ENCODE measurements at regions not wholly inside any gene's neighbourhood (a gene's known extent, or its start where the extent isn't known, plus 50 kb on each side); places are given as distances from the start of the nearest gene placed in this dataset.

DNA sequence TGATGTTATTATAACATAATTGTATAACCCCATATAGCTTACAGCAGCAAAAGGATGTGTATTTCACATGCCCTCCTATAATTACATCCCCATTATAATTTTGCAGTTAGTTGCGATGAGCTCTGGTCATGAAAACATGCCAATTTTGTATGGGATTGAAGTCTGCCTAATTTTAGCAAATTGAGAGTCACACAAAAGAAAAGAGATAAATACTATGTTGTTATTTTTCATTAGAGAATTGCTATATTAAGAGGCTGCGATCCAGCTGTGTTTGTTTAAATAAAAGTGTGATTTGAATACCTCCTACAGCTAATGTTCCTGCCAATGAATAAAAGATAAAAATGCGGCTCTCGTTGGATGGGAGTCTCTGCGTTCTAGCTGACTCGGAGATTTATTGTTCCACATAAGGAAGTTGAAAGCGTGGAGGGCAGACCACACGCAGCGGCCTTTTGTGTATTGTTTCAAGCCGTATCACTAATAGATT is 461.0 kb upstream of the NFIA start:
- H4K8ac ChIP-seq (replicated peaks; ENCODE audit: insufficient read length, low read depth, low read length), result no peak overlapping the region
- no peaks in the 10 kb centered on the region for H4K20me1 ChIP-seq (ENCODE audit: control insufficient read depth, insufficient read depth, insufficient read length)
- no peak overlapping the region for H2BK20ac ChIP-seq (ENCODE audit: low read depth, low read length, poor library complexity, severe bottlenecking)
- DNase-seq, result no peak
- Mint-ChIP-seq H3K9me3 (no peaks in the 10 kb centered on the region), H3K4me1 (peaks cover 5 to 9% of the 10 kb centered on the region in 2 experiments), H3K27me3 (ENCODE audit: low read depth) (no peaks in the 10 kb centered on the region), H3K27ac (no peak overlapping the region), H3K4me3 (no peak overlapping the region), H3K36me3 (ENCODE audit: insufficient read depth in 1 of 3, low read depth in 3 of 3) (no peaks in the 10 kb centered on the region)
- WGBS (ENCODE audit: extremely low coverage, insufficient read length, low lambda C conversion rate), result no CpG with 5 or more reads among the region's 10 CpGs
- no peaks in the 10 kb centered on the region for H3K79me2 ChIP-seq (ENCODE audit: insufficient read depth, low read length)
- no peaks in the 10 kb centered on the region for H3K27me3 ChIP-seq (ENCODE audit: insufficient read depth, low read length)
- no peak overlapping the region for H3K56ac ChIP-seq (ENCODE audit: insufficient read length, low read depth, low read length)
- no peak overlapping the region for H3K4ac ChIP-seq (ENCODE audit: low read depth, low read length)
- H2BK12ac ChIP-seq (ENCODE audit: insufficient read length, low read depth, low read length), result no peak overlapping the region
- H3K4me1 ChIP-seq (ENCODE audit: insufficient read depth, low read length), result no peaks in the 10 kb centered on the region
- H2BK5ac ChIP-seq (ENCODE audit: insufficient read length, low read length), result no peak overlapping the region
- no peak overlapping the region for H3K14ac ChIP-seq (ENCODE audit: insufficient read depth, low read length)
- no peak overlapping the region for H3K4me2 ChIP-seq (ENCODE audit: insufficient read depth, insufficient read length, low read length)
- no peak overlapping the region for H2BK120ac ChIP-seq (ENCODE audit: low read depth, low read length, poor library complexity, severe bottlenecking)
- H3K27ac ChIP-seq (ENCODE audit: insufficient read length, low read depth, low read length), result no peak overlapping the region
- H3K9ac ChIP-seq (ENCODE audit: extremely low read depth, insufficient read length, low read length), result no peak overlapping the region
- TF ChIP-seq, protein P1, sequence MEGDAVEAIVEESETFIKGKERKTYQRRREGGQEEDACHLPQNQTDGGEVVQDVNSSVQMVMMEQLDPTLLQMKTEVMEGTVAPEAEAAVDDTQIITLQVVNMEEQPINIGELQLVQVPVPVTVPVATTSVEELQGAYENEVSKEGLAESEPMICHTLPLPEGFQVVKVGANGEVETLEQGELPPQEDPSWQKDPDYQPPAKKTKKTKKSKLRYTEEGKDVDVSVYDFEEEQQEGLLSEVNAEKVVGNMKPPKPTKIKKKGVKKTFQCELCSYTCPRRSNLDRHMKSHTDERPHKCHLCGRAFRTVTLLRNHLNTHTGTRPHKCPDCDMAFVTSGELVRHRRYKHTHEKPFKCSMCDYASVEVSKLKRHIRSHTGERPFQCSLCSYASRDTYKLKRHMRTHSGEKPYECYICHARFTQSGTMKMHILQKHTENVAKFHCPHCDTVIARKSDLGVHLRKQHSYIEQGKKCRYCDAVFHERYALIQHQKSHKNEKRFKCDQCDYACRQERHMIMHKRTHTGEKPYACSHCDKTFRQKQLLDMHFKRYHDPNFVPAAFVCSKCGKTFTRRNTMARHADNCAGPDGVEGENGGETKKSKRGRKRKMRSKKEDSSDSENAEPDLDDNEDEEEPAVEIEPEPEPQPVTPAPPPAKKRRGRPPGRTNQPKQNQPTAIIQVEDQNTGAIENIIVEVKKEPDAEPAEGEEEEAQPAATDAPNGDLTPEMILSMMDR (conservative IDR thresholded peaks at IDR 0.05), result no peak
- no peak overlapping the region for H2BK15ac ChIP-seq (ENCODE audit: low read depth, low read length)
- H4K91ac ChIP-seq (ENCODE audit: insufficient read length, low read depth, low read length), result no peak overlapping the region
- no peak overlapping the region for H2AFZ ChIP-seq (ENCODE audit: low read length)
- no peak overlapping the region for H2AK5ac ChIP-seq (ENCODE audit: insufficient read length, low read length)
- no peaks in the 10 kb centered on the region for H3K79me1 ChIP-seq (ENCODE audit: insufficient read depth, low read depth, low read length, poor library complexity, severe bottlenecking)
- no peak overlapping the region for H3K23ac ChIP-seq (ENCODE audit: insufficient read length, low read depth, low read length)
- H3K18ac ChIP-seq (ENCODE audit: insufficient read length, low read depth, low read length), result no peak overlapping the region
- no peaks in the 10 kb centered on the region for H3K23me2 ChIP-seq (ENCODE audit: insufficient read length, low read depth, low read length, poor library complexity, severe bottlenecking)
- H3T11ph ChIP-seq (ENCODE audit: low read length), result no peak overlapping the region
- no peaks in the 10 kb centered on the region for H3K9me3 ChIP-seq (ENCODE audit: control insufficient read depth, low read depth, low read length)
- H4K5ac ChIP-seq (ENCODE audit: insufficient read length, low read depth, low read length), result no peak overlapping the region
